Fibroblast of peridontal ligament (primary cell): ENCODE measurements at regions not wholly inside any gene's neighbourhood (a gene's known extent, or its start where the extent isn't known, plus 50 kb on each side); places are given as distances from the start of the nearest gene placed in this dataset.
"Not testable (repeated sequence)": the region's sequence is repeated elsewhere in the genome, so short reads cannot be mapped to it uniquely, and the experiment has no call there.

Experiments used
- DNase-seq: peaks from one replicate; pipeline ENCODE4 v3.0.0-alpha.2; 2010; ENCODE audit errors: extremely low read depth

- no peak for DNase-seq
These were observed 289.1 kb downstream of the MBD2 start for GRCh38 chr18:53935399-53935798.

- DNase-seq = no peak
These were observed 304.0 kb downstream of the MBD2 start for GRCh38 chr18:53920312-53921075.

GRCh38 chr18:53918091-53918490 lies 306.4 kb downstream of the MBD2 start:
- peak; percentile 8 for DNase-seq

DNA sequence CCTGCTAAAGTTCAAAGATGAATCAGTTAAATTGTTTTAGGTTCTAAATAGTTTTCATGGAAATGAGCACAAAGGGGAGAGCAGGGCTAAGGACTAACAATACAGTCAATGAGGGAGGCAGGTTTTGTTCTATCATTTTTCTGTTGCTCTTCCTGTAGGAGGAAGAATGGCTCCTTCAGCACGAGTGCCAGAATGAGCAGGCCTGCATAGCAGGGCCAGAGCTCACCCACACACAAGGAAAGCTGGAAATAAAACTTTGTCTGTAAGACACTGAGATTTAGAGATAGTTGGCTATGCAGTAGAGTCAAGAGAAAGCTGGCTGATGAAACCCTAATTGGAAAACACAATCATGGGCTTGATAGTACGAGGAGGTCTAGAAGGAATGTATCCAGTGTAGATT lies 313.3 kb downstream of the MBD2 start:
- peak; percentile 2 for DNase-seq

DNA sequence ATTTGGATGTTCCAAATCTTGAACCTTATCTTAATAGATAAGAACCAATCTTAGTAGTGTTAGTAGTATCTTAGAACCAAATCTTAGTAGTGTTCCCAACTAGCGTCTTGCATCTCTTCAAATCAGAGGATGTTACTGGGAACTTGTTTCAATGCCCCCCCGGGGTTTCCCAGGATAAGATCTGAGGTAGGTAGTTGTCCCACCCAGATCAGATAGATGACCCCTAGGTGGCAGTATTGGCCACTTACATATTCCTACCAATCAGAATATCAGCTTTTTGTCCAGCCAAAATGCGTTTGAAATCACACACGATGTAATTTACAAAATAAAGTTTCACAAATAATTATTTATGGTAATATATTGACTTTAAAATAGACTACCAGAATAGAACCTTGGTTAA lies 314.8 kb downstream of the MBD2 start:
- peak; percentile 9 for DNase-seq

- DNase-seq = no peak
These were observed 316.5 kb downstream of the MBD2 start for GRCh38 chr18:53907921-53908320.

GRCh38 chr18:53906681-53907080 lies 317.8 kb downstream of the MBD2 start:
- peak; percentile 75 for DNase-seq

GRCh38 chr18:53894675-53895442 lies 329.6 kb downstream of the MBD2 start:
- no peak for DNase-seq

DNA sequence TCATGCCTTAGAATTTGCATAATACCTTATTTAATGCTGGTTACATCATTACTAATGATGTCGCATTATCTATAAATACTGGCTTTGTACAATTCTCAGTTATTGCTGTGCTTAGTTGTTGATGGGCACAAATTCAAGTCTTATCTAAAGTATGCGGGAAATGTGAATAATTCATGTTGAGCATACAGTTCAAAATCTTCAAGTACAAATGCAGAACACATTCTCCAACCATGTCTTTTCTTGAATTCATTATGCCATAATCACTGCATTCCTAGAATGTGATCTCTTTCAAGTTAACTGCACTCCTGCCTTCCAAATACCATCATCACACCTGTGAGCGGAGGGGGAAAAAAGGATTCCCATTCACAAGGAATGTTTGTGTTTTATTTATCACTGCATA lies 337.0 kb downstream of the MBD2 start:
- DNase-seq = no peak

- no peak for DNase-seq
These were observed 338.4 kb downstream of the MBD2 start for GRCh38 chr18:53886058-53886457.

- no peak for DNase-seq
These were observed 340.7 kb downstream of the MBD2 start for GRCh38 chr18:53883771-53884170.

- no peak for DNase-seq
These were observed 350.4 kb downstream of the MBD2 start for GRCh38 chr18:53874103-53874502.

DNA sequence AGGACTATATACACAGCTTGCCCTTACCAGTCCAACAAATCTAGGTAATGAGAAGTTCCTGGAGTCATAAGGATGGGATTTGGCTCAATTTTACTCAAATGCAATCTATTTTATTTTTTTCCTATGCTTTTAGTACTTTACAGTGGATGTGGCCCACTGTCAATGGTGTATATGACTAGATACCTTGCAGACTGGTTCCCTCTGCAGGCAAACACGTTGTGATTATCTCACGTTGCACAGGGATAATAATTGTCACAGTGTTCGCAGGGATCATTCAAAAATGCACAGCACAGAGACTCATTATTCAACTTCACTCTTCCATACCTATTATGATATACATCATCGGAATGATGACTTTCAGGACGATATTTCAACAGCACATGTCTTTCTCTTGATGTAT lies 359.7 kb downstream of the MBD2 start:
- peak; percentile 29 for DNase-seq

- DNase-seq = no peak
These were observed 361.5 kb downstream of the MBD2 start for GRCh38 chr18:53862921-53863320.

- no peak for DNase-seq
These were observed 363.3 kb downstream of the MBD2 start for GRCh38 chr18:53861185-53861584.

GRCh38 chr18:53859764-53860163 lies 364.7 kb downstream of the MBD2 start:
- no peak for DNase-seq

DNA sequence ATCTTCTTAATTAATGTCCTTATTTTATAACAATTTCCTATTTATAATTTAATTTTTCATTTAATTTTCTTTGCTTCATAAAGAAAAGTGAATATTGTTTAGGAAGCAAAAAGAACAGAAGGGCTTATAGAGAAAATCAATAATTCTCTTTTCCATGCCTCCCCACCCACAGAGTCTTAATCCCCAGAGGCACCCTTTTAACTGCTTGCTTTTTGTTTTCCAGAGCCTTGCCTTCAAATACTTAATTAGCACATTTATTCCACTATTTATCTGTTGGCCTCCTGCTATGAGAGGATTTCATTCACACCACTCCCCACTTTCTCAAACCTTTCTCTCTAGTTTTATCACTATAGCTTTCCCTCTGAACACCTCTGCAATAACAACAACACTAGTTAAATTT lies 373.6 kb downstream of the MBD2 start:
- DNase-seq = no peak

DNA sequence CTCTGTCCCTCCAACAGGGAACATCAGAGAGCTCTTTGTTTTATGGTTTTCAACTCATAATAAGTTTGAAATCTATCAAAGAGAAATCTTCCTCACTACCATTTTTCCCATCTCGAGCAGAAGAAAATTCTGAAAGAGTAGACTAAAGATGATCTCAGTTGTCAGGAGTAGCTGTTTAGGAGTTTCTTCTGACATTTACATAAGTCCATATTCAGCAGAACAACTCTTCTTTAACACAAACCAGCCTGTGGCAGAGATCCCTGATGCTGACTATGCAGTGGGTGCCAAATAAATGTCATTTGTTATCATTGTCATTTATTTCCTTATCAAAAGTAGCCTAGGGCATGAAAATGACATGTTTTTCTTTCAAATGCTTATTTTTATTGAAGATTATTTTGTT lies 380.7 kb downstream of the MBD2 start:
- DNase-seq = no peak

- DNase-seq = no peak
These were observed 381.2 kb downstream of the MBD2 start for GRCh38 chr18:53843113-53843760.

DNA sequence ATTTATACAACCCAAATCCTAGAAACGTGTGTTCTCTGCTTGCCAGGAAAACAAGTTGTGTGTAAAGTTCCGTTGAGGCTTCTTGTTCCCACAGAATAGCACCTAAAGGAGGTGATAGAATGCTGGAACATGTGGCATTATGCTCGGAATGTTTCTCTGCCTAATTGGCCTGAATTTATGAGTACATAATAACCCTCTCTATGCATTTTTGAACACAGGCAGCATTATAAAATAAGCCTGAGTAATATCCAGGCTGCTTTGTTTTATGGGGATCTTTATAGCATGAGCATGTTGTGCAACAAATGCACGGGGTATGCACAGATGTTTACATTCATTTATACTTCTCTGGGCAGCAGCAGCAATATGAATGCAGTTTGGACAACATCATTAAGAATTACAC lies 385.7 kb downstream of the MBD2 start:
- no peak for DNase-seq

- not testable (repeated sequence) for DNase-seq
These were observed 403.3 kb downstream of the MBD2 start for GRCh38 chr18:53821141-53821540.

DNA sequence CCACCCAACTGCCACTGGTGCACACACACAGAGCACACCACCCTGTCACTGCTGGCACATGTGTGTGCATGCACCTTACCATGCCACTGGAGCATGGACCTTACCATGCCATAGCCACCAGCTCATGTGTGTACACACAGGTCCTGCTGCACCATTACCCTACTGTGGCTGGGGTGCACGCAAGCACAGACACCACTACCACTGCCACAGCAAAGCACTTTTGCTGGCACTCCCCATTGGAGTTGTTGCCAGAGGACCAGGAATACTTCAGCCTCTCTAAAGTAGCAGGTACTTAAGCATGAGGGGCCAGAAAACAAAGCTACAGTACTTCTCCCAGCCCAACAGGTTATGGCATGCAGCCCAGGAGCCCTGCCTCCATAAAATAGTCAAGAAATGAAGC lies 404.8 kb downstream of the MBD2 start:
- DNase-seq = no peak

DNA sequence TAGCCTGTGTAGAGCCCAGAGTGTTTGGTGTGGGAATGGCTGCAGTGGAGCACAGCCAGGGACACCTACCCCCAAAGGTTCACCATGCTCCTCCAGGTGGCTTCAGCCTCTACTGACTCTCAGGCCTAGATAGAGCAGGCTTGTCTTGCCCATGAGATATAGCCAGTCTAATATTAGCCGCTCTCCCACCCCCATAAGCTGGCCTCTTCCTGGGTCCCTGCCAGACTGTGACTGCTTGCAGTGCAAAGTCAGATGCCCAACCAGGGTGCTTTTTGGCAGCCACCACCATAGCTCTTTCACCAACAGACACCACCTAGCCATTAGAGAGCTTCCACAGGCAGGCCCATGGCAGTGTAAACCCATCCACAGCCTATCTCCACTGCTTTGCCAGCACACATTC lies 405.3 kb downstream of the MBD2 start:
- DNase-seq = no peak
